ENCODE measurements at regions not wholly inside any gene's neighbourhood (a gene's known extent, or its start where the extent isn't known, plus 50 kb on each side); places are given as distances from the start of the nearest gene placed in this dataset.
"Not testable (repeated sequence)": the region's sequence is repeated elsewhere in the genome, so short reads cannot be mapped to it uniquely, and the experiment has no call there.

DNA sequence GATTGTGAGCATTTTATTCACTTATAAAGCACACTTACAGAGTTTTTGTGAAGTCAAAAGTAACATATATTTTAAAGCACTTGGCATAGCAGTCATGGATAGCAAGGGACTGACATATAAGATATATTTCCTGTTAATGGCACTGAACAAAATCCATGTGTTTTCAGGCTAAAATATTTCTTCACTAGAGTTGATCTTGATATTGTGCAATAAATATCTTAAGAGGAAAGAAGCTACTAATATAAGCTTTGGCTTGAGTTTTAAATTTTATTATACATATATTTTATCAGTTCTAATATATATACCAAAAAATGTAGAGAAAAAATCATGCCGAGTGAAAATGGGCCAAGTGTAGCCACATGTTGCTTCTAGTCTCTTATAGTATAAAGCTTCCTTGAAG lies 189.7 kb upstream of the DPP10 start:
- no peak for DNase-seq

DNA sequence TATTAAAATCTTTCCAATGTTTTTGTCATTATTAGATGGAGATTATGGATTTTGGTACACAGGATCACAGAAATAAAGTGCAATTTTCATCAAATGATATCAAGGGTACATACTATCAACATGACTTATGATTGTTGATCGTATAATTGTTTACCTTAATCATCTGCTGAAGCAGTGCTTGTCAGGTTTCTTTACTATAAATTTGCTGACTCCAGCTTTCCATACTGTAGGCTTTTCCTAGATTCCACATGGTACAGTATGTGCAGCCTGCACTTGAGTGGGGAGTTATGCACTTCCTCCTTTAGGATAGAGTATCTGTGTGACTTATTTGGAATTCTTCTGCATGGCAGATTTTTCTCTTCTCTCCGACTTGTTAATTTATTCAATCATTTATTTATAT lies 187.6 kb upstream of the DPP10 start:
- DNase-seq, result no peak

DNA sequence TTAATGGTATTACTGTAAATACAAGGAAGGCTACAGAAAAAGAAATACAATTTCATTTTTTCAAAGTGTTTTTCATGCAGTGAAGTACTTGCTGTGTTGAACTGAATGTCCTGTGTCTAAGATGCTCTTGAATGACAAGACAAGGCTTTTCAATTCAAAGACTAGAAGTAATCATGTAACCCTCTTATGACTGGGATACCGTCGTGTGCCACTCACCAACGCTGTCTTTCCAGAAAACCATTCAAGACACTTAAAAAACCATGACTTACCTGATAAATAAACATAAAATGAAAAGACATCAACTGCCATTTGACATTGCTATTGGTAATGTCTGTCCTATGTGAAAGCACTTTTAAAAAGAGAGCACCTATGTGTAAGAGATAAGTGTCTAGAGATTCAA lies 183.1 kb upstream of the DPP10 start:
- no peak for DNase-seq

DNA sequence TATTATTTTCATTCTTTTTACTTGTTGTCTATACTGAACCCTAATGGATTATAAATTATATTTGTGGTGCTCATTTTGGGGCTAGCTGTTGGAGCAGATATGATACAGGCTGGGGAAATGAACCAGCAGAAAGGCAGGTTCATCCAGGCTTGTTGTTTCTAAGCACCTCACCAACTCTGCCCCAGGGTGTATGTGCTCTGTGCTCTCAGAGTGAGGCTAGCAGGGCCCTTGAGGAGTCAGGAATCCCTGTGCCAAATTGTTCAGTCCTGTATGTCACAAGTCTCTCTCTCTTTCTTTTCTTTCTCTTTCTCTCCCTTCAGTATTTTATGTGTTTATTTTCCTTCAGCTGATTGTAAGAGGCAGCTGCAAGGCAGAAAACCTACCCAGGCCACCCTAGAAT lies 181.1 kb upstream of the DPP10 start:
- no peak for DNase-seq

DNA sequence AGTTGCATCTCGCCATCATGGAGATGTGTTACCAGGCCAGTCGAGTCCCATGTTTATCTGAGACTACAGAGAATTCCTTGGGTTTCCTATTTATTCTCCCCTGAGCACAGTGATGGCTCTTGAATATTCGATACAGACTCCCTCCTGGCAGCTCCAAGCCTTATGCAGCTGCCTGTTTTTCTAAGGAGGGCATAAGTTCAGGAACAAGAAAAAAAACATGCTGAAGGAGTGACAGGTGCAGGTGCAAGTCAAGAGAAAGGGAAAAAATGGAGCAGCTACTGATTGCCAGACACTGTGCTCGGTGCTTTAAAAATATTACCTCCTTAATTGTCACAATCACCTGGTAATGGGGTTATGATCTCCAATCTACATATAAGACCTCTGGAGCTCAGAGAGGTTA lies 177.2 kb upstream of the DPP10 start:
- no peak for DNase-seq

DNA sequence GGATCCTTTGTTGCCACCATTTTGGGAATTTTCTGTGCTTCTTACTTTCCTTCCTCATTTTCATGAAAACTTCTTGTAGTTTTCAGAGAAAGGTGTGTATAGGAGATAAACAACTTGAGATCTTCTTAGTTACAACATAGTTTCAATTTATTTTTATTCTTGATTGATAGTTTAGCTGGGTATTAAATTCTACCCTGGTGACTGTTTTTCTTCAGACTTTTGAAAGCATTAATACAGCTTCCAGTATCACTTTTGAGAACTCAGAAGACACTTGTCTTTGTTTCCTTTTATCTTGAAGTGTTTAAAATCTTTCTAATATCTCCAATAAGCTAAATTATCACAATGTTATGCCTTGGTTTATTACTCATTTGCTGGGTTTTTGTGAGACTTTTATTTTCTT lies 167.5 kb upstream of the DPP10 start:
- DNase-seq, result no peak

DNA sequence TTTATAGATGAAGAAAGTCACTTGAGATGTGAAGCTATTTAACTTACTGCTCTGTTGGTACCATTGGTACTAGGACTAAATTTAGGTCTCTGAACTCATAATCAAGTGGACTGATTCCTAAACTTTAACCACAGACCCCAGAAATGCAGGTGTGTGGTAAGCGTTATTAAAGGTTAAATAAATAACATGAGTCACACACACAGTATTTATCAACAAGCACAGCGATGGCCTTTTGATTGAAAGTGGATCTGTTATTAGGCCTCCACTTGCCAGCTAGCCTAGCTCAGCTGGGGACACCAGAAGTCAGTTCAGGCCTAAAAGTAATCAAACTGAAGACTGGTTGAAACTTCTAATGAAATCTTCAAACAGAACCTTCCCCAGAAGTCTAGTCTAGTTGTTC lies 161.3 kb upstream of the DPP10 start:
- DNase-seq, result no peak

DNA sequence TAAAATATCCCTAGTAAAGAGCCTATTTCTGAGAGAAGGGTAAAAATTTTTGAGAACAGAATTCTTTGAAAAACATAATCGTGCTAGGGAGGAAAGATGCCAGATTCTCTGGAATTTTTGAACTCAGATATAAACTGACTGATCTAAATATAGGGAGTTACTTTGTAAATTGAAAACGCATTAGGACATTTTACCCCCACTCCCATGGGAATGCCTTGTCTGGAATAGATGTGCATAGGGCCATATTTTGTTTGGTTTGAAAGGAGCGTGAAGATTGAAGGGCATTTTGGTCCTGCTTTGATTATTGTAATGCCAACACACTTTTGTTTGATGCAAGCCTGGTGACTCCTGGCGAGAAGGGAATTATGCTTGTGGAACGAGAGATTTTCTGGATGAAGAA lies 158.7 kb upstream of the DPP10 start:
- no peak for DNase-seq

DNA sequence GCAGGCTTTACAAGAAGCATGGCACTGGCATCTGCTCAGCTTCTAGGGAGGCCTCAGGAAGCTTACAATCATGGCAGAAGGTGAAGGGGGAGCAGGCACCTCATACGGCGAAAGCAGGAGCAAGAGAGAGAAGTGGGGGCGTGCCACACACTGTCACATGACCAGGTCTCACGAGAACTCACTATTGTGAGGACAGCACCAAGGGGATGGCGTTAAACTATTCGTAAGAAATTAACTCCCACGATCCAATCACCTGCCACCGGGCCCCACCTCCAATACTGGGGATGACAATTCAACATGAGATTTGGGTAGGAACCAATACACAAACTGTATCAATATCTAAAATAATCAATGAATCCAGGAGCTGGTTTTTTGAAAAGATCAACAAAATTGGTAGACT lies 156.0 kb upstream of the DPP10 start:
- DNase-seq, result no peak

DNA sequence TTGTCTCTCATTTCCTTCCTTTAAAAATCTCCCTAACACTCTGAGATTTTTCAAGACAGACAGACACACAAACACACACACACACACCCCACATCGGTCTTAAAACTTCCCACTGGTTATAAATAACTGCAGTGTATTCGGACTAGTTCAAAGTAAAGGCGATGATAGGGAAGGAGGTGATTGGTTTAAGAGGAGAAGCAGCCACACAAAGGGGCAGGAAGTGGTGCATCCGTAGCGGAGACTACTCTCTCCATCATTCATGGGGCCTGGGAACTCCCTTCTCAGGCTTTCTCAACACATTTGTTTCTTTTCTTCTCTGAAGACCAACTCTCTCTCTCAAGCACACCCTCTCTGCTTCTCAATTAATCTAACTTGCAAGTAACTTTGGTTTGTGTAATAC lies 149.1 kb upstream of the DPP10 start:
- DNase-seq, result no peak

DNA sequence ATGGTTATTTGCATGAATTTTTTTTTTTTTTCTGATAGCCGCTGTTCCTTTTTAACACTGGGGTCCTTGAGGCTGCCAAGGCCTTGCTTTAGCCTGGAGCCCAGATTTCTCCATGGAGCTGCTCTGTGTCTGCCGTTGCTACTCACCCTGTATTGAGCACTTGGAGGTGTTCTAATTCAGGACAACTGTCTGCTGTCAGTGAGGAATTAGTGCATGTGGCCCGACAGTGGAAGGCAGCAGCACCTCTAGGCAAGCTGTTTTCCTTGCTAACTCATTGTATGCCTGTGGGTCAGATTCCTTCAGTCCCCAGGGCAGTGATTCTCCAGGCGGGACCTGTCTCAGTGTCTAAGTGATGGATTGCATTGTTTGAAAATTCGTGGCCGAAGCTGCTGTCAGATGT lies 147.7 kb upstream of the DPP10 start:
- no peak for DNase-seq

DNA sequence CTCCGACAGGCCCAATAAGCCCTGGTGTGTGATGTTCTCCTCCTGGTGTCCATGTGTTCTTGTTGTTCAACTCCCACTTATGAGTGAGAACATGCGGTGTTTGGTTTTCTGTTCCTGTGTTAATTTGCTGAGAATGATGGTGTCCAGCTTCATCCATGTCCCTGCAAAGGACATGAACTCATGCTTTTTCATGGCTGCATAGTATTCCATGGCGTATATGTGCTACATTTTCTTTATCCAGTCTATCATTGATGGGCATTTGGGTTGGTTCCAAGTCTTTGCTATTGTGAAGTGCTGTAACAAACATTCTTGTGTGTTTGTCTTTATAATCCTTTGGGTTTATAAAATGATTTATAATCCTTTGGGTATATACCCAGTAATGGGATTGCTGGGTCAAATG lies 142.1 kb upstream of the DPP10 start:
- DNase-seq, result not testable (repeated sequence)

DNA sequence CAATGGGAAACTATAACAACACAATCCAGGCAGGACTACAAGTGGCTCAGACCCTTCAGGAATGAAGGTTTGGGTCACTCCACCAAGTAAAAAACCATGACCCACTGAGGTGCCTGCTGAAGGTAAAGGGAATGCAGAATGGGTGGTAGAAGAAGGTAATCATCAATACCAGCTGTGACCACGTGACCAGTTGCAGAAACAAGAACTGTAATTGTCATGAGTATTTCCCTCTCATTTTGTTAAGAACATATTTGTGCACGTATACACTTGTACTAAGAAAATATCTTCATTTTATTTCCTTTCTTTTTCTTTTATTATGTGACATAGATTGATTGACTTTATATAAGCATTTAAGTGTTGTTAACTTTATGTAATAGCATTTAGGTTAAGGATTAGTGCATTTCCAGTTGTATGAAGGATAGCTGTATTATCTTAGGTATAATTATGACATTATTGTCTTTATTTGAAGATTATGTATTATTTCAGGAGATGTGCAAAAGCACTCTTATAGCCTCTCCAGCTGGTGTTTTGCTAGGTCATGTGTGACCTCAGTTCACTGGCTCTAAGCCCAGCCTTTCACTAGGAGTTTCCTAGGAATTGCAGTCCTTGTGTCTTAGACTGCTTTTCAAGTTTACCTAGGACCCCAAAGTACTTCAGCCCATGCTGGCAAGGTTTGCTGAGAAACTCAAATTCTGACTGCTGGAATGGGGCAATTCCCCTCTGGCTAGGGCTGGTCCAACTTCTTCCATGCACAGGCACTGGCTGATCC lies 125.7 kb upstream of the DPP10 start:
- no peak for DNase-seq

DNA sequence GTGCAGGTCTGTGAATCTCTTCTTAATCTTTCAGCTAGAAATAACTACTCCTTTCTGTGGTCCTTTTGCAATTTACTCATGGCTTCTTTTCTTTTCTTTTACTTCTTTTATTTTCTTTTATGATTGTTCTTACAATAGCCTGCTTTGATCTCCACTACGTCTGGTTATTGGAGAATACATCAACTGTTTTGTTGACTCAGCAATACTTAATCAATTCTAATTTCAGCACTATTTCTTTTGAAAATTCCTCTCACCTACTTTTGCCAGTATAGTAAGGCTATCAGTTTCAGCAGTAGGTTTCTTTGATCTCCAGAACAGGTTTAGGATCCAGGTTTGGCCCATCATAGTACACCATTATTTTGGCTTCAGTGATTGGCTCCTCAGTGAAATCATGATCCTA lies 111.8 kb upstream of the DPP10 start:
- DNase-seq, result no peak

DNA sequence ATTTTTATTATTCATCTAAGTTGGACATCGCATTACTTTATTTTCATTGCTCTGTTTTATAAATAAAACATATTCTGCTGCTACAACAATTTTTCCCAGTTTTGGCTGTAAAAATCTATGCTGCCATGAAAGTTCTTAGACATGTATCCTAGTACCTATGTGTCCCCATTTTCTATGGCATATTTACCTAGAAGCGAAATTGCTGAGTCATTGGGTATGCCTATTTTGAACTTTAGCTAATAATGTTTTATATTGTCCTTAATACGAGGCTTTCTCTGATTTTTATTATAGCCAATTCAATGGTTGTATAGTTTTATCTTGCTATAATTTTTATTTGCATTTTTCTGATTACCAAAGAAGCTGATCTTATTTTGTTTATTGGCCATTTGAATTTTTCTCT lies 110.5 kb upstream of the DPP10 start:
- DNase-seq, result no peak

DNA sequence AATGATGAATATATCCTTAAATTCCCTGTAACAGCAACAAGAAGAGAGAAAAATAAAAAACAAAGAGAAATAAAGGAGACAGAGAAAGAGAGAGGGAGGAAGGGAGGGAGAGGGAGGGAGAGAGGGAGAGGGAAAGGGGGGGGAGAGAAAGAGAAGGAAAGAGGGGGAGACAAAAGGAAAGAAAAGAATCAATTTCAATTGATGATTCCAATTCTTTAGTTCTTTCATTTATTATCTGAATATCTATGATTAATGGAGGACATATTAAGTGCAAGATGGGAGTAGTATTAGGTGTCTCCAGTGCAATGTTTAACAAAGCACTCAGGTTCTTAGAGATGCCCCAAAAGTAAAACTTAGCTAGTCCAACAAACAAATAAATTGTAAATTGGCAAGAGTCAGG lies 97.2 kb upstream of the DPP10 start:
- no peak for DNase-seq

DNA sequence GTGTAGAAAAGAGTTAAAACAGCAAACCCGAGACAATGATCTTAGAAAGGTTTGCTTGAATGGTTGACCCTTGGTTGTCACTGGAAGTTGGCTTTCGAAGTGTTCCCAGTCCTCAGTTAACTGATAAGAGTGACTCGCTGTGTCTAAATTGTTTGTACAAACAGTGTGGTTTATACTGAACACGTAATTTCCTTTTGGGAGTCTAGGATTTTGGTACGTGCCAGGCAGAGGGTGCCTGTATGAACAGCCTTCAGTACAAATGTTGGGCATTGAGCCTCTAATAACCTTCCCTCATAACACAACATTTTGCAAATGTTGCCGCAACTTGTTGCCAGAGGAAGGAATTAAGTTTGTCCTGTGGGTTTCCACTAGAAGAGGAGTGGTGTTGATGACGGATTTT lies 95.8 kb upstream of the DPP10 start:
- DNase-seq, result no peak

DNA sequence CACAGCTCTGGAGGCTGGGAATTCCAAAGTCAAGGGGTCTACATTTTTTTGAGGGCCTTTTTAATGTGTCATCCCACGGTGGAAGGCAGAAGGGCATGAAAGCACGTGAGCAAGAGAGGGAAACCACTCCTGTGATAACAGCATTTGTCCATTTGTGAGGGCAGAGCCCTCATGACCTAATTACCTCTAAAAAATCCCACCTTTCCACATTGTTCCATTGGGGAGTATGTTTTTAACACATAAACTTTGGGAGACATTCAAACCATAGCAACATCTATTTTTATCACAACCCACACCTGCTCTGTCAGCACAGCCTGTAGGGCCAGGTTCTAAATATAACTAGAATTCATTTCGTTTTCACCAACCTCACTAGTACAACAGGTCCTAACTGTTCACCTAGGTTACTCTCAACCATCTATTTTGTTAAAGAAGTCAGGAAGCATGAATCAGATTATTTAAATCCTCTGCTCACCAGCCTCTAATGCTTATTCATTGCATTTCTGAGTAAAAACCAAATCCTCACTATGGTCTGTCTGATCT lies 92.2 kb upstream of the DPP10 start:
- DNase-seq, result no peak

DNA sequence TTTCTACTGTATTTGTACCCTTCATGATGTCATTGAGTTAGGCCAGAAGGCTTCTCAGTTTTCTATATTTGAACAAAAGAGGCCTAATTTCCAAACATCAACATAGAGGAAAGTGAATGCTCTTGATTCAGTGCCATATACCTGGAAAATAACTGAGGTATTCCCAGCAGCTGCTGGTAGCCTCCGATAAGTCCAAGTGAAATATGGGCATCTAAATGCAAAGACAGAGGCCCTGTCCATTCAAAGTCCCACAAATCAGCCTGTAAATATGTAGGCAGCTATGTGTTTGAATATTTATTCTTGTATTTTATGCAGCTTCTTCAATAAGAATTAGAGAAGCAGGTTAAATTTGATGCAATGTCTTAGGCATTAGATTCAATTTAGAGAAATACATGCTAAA lies 89.5 kb upstream of the DPP10 start:
- DNase-seq, result no peak

DNA sequence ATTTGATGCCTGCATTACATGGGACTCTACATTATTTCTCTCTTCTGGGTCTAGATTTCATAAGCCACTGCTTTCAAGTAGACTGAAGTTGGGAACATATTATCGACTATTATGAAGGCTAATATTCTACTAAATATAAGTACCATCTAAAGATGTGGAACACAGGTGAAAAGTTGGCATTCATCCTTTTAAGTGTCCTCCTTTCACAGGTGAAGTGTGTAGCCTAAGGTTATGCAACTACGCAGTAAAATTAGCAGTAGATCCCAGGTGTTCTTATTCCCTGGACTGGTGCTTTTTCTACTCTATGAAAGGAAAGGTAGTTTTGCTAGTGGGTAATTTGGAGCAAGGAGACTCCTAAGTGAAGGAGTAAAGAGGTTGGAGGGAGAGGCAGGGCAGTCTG lies 88.2 kb upstream of the DPP10 start:
- DNase-seq, result no peak

DNA sequence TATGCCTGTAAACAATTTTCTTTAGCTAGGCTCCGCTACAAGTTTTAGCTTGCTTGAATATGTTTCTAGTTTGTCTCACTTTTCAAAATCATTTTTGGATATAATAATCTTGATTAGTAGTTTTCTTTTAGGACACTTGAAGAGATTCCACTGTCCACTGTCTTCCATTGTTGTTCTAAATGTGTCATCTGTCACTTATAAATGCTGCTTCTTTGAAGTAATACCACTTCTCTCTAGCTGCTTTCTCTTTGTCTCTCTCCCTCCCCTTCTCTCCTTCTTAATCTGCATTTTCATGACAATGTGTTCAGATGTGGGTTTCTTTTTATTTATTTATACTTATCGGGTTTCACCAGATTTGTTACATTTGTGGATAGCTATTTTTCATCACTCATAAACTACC lies 73.7 kb upstream of the DPP10 start:
- no peak for DNase-seq

DNA sequence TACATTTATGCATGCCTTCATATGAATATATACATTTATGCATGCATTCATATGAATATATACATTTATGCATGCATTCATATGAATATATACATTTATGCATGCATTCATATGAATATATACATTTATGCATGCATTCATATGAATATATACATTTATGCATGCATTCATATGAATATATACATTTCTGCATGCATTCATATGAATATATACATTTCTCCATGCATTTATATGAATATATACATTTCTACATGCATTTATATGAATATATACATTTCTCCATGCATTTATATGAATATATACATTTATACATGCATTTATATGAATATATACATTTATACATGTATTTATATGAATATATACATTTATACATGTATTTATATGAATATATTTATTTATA lies 70.7 kb upstream of the DPP10 start:
- not testable (repeated sequence) for DNase-seq

DNA sequence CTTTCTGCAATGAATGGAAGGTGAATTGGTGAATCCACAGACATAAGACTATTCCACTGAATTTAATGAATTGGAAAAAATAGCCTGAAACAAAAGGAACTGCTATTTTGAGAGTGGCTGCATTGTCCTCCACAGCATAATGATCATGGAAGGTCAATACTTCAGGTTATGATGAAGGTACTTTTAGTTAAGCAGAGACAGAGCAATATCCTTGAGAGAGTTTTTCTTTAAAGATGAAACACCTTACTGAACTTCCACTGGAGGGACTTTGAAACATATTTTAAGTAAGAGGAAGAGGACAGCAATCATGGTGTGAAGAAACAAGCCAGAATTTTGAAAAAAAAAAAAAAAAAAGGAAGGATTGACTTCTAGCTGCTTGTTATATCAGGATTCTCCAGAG lies 68.8 kb upstream of the DPP10 start:
- DNase-seq, result no peak

DNA sequence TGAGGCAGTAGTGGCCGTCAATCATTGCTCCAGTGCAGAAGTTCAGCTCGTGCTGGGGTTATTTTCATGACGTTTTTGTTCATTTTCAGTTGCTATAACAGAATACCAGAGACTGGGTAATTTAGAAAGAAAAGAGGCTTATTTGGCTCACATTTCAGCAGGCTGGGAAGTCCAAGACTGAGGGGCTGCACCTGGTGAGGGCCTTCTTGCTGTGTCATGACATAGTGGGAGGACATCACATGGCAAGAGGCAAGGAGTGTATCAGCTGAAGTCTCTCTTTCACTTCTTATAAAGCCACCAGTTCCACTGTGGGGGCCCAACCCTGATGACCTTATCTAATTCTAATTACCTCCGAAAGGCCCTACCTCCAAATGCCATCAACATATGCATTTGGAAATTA lies 58.0 kb upstream of the DPP10 start:
- DNase-seq, result no peak

Data from anterior cingulate cortex (tissue), 58 donors.